NCI-H82 treated with DMSO at 0.1 percent for 48 hours (cell line): ENCODE measurements at regions not wholly inside any gene's neighbourhood (a gene's known extent, or its start where the extent isn't known, plus 50 kb on each side); places are given as distances from the start of the nearest gene placed in this dataset.
"Not testable (repeated sequence)": the region's sequence is repeated elsewhere in the genome, so short reads cannot be mapped to it uniquely, and the experiment has no call there.

Experiments used
- DNase-seq: peaks from one replicate; lab custom pipeline; 2025; ENCODE audit not compliant: unreplicated experiment; lab: John Stamatoyannopoulos, UW

DNA sequence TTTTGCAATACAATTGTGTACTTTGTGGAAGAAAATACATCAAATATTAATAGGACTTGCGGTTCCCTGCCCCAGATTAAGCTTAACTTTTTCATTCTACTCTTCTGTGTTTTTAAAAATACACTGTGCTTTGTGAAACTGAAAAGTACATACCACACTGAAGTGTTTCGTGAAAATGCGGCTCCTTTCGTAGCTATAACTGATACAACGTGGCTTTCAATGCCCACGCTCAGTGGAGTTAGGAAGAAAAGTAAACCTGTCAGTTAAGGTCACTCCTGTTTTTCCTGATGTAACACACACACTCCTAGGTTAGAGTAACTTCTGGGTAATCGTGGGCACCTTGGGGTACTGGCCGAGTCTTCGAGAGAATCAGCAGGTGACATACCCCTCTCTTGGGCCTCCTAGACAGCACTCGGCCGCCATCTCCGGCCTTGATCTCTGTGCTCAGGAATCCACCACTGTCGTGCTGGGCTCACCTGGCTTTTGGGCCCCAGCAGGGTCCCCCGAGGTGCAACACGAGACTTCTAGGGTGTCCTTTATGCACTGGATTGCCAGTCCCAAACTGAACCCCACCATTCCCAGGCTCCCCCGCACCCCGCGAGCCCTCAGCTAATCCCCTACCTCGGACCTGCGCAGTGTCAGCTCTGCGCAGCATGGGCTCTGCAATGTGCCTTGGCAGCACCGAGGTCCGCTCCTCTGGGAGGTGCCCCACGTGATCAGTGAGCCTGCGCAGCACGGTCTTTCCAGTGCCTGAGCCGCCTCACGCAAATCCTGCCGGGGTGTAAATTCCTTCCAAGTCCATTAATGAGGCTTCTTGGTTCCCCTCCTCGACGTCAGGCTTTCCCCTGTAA, 162.6 kb upstream of the INTU start:
- no peak for DNase-seq

DNA sequence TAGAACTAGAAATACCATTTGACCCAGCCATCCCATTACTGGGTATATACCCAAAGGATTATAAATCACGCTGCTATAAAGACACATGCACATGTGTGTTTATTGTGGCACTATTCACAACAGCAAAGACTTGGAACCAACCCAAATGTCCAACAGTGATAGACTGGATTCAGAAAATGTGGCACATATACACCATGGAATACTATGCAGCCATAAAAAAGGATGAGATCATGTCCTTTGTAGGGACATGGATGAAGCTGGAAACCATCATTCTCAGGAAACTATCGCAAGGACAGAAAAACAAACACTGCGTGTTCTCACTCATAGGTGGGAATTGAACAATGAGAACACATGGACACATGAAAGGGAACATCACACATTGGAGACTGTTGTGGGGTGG, 154.5 kb upstream of the INTU start:
- DNase-seq = not testable (repeated sequence)

GRCh38 chr4:127479031-127479622, 153.6 kb upstream of the INTU start:
- DNase-seq = peak; percentile 1

- DNase-seq = no peak
Measured at GRCh38 chr4:127482049-127482448, 150.7 kb upstream of the INTU start.

GRCh38 chr4:127484117-127484516, 148.6 kb upstream of the INTU start:
- no peak for DNase-seq

DNA sequence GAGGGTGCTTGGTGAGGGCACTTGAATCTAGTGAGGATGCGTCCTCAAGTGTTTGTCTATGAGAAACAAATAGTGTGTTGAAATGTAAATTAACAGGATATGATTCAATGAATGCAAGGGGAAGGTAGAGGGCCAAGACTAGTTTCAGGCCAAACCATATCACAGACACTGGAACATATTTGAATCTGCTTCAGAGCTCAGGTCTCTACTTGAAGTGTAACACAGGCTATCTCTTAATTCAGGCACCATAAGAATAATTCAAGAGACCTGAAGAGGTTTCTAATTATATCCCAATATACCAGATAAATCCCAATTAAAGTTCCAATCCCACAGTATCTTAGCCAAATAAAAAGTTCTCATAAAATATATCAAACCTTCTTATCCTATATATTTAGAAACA, 146.5 kb upstream of the INTU start:
- no peak for DNase-seq

GRCh38 chr4:127491571-127491970, 141.2 kb upstream of the INTU start:
- DNase-seq = no peak

DNA sequence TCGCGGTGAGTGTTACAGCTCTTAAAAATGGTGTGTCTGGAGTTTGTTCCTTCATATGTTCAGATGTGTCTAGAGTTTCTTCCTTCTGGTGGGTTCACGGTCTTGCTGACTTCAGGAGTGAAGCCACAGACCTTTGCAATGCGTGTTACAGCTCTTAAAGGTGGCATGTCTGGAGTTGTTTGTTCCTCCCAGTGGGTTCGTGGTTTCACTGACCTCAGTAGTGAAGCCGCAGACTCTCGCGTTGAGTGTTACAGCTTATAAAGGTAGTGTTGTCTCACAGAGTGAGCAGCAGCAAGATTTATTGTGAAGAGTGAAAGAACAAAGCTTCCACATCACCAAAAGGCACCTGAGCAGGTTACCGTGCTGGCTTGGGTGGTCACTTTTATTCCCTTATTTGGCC, 135.9 kb upstream of the INTU start:
- DNase-seq = not testable (repeated sequence)

DNA sequence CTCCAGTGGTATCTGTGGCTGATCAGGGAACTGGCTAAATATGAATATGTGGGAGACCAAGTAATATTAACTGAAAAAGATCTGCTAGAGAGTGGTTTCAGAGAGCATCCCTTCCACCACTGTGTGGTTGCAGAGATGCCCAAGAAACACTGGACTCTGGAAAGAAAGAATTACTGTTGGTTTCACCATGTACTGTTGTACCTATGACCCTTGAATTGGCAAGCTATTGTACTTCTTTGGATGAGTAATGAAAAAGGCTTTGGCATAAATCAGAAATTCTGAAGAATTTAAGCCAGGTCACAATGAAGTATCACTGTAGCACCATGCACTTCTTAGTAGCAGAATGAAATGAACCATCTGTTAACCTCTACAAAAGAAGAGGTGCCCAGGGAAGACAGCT, 134.4 kb upstream of the INTU start:
- no peak for DNase-seq

DNA sequence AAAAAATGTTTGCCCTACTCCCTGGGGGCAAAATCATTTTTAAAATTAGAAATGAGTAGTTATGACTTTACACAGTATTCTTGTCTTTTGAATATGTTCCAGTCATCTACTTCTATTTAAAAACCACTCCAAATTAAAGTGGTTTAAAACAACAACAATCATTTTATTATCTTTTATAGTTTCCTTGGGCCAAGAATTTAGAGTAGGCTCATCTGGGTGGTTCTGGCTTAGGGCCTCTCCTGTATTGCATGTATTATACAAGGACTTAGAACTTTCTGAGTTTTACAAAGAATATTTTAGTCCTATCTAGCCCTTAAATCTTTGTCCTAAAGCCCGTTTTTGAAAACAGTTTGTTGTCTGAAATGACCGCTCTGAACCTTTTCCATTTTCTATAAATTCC, 132.5 kb upstream of the INTU start:
- DNase-seq = no peak

- DNase-seq = no peak
Measured at GRCh38 chr4:127501103-127501502, 131.7 kb upstream of the INTU start.

GRCh38 chr4:127503111-127503510, 129.6 kb upstream of the INTU start:
- DNase-seq = no peak

GRCh38 chr4:127505203-127505602, 127.6 kb upstream of the INTU start:
- no peak for DNase-seq

GRCh38 chr4:127506283-127506682, 126.5 kb upstream of the INTU start:
- DNase-seq = no peak

DNA sequence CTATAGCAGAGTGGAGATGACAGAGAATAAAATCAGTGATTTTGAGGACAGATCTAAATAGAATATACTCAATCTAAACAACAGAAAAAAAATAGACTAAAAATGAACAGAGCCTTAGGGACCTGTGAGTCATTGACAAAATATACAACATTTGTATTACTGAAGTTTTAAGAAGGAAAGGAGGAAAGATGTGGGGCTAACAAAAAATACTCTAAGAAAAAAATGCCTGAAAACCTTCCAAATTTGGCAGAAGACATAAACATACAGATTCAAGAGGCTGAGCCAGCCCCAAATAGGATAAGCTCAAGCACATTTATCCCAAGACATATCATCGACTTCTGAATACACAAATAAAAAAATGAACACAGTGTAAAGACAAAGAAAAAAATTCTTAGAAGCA, 123.6 kb upstream of the INTU start:
- no peak for DNase-seq

GRCh38 chr4:127512672-127513071, 120.1 kb upstream of the INTU start:
- DNase-seq = not testable (repeated sequence)

DNA sequence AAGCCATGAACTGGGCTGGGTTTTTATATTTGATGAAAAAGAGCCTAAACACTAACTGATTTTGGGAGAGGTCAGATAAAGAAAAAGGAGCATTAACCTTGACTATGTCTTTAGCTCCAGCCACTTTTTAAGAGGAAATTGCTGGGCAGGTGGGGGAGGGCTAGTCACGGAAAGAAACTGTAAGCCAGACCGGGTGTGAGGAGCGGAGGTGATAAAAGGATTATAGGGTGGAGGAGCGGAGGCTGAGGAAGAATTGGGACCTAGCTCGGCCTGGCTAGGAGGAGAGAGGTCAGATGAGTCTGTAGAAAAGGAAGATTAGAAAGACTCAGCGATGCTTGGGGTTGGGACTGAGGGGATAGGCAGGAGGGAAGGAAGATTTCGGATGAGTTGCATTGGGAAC, 117.5 kb upstream of the INTU start:
- DNase-seq = peak; percentile 22

GRCh38 chr4:127518046-127518445, 114.7 kb upstream of the INTU start:
- DNase-seq = no peak

GRCh38 chr4:127521463-127521862, 111.3 kb upstream of the INTU start:
- DNase-seq = no peak

DNA sequence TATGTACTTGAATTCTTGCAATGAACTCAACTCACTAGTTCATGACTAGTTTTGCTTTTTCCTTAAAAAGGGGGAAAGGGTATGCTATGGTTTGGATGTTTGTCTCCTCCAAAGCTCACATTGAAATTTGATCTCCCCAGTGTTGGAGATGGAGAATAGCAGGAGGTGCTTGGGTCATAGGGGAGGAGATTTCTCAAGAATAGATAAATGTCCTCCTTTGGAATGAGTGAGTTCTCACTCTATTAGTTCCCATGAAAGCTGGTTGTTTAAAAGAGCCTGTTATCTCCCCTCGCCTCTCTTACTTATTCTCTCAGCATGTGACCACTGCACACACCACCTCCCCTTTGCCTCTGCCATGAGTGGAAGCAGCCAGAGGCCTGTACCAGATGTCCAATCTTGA, 109.4 kb upstream of the INTU start:
- DNase-seq = no peak

- DNase-seq = peak; percentile 52
Measured at GRCh38 chr4:127525608-127526007, 107.1 kb upstream of the INTU start.

DNA sequence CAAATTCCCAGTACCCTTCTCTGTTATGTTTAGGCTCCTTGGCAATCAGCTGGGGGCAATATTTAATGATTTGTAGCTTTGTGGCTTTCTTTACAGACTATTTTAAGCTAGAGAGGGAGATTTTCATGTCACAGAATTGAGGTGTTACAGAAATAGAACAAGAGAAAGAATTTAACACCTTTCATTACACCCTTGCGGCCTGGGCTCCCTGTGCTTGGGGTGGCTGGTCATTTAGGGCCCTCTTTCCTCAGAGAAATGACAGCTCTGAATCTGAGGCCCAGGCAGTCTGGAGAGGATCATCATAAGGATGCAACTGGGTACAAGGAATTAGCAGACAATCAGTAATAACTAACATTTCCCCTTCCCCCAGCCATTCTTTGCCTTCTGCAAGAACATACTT, 104.5 kb upstream of the INTU start:
- DNase-seq = no peak

DNA sequence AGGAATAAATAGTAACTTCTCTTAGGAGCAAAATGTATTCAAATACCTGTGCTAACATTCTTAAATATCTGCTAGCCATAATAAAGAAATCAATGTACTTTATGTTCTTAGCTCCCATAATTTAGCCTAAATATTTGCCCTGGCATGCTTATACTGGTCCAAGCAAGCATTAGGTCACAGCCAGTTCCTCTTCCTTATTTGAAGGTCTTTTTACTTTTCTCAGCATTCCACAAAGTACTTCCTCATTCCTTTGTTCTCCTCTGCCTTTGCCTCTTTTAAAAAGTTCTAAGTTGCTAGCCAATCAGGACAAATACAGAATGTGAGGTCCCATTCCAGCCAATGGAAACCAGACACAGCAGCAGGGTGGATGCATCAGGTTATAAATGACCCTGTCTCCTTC, 102.9 kb upstream of the INTU start:
- not testable (repeated sequence) for DNase-seq
